ENCODE measurements at regions not wholly inside any gene's neighbourhood (a gene's known extent, or its start where the extent isn't known, plus 50 kb on each side); places are given as distances from the start of the nearest gene placed in this dataset.

GRCh38 chr14:89626233-89626806 lies 209.3 kb upstream of the FOXN3 start:
- no peak for DNase-seq

- DNase-seq: no peak
Observed at GRCh38 chr14:89625731-89626232, 208.7 kb upstream of the FOXN3 start.

- DNase-seq: no peak
Observed at GRCh38 chr14:89625244-89625713, 208.2 kb upstream of the FOXN3 start.

GRCh38 chr14:89624500-89625156 lies 207.6 kb upstream of the FOXN3 start:
- DNase-seq: no peak

GRCh38 chr14:89621791-89622638 lies 205.0 kb upstream of the FOXN3 start:
- DNase-seq: no peak

GRCh38 chr14:89621009-89621421 lies 204.0 kb upstream of the FOXN3 start:
- peak; percentile 46 for DNase-seq

- DNase-seq: no peak
Observed at GRCh38 chr14:89620436-89620835, 203.4 kb upstream of the FOXN3 start.

GRCh38 chr14:89619596-89619995 lies 202.6 kb upstream of the FOXN3 start:
- DNase-seq: no peak

GRCh38 chr14:89618811-89619551 lies 201.9 kb upstream of the FOXN3 start:
- peak; percentile 52 for DNase-seq

- DNase-seq: no peak
Observed at GRCh38 chr14:89618330-89618708, 201.3 kb upstream of the FOXN3 start.

GRCh38 chr14:89617481-89618329 lies 200.7 kb upstream of the FOXN3 start:
- peak; percentile 27 for DNase-seq

- peak; percentile 38 for DNase-seq
Observed at GRCh38 chr14:89616852-89617341, 199.9 kb upstream of the FOXN3 start.

GRCh38 chr14:89616425-89616824 lies 199.4 kb upstream of the FOXN3 start:
- DNase-seq: no peak

GRCh38 chr14:89615421-89615820 lies 198.4 kb upstream of the FOXN3 start:
- DNase-seq: no peak

GRCh38 chr14:89614009-89614691 lies 197.1 kb upstream of the FOXN3 start:
- no peak for DNase-seq

- no peak for DNase-seq
Observed at GRCh38 chr14:89613260-89614008, 196.4 kb upstream of the FOXN3 start.

- DNase-seq: no peak
Observed at GRCh38 chr14:89609500-89610100, 192.6 kb upstream of the FOXN3 start.

GRCh38 chr14:89607453-89607852 lies 190.4 kb upstream of the FOXN3 start:
- no peak for DNase-seq

GRCh38 chr14:89603938-89604480 lies 187.0 kb upstream of the FOXN3 start:
- no peak for DNase-seq
